Kidney (tissue), 13 donors: ENCODE measurements at regions not wholly inside any gene's neighbourhood (a gene's known extent, or its start where the extent isn't known, plus 50 kb on each side); places are given as distances from the start of the nearest gene placed in this dataset.

Experiments
- DNase-seq, 5 donors: peaks; one replicate each; pipeline ENCODE4 v3.0.0-alpha.2; 2013 to 2020
- FAIRE-seq: peaks from 2 replicates; lab custom pipeline; 2012; peaks lifted over from hg19 to GRCh38; lab: Jason Lieb, UNC
- H3K27ac ChIP-seq, 2 donors: one replicate each; pipeline ENCODE4 v1.7.0; 2013; ENCODE audit warnings: low read depth in 2 of 2, low read length in 2 of 2, inconsistent platforms in 1 of 2
- H3K27me3 ChIP-seq: one replicate; pipeline ENCODE4 v1.7.1; 2013; ENCODE audit warnings: low read length, inconsistent platforms; ENCODE audit not compliant: control insufficient read depth, insufficient read depth
- H3K36me3 ChIP-seq, 3 donors: one replicate each; pipeline versions ENCODE4 v1.7.0 to v1.7.1; 2013; ENCODE audit warnings: low read length in 3 of 3, control low read depth in 1 of 3, inconsistent platforms in 1 of 3; ENCODE audit not compliant: insufficient read depth in 3 of 3, control insufficient read depth in 2 of 3
- H3K4me1 ChIP-seq, 3 donors: one replicate each; pipeline versions ENCODE4 v1.7.0 to v1.7.1; 2013; ENCODE audit warnings: low read length in 3 of 3, inconsistent platforms in 1 of 3, low read depth in 1 of 3; ENCODE audit not compliant: control insufficient read depth in 2 of 3, insufficient read depth in 2 of 3
- H3K4me3 ChIP-seq, 3 donors: one replicate each; pipeline versions ENCODE4 v1.7.0 to v1.8.1; 2013; ENCODE audit warnings: low read length in 3 of 3, control low read depth in 1 of 3, inconsistent platforms in 1 of 3
- H3K9ac ChIP-seq, 3 donors: one replicate each; pipeline versions ENCODE4 v1.7.0 to v1.7.1; 2013; ENCODE audit warnings: low read length in 3 of 3, control low read depth in 1 of 3, inconsistent platforms in 1 of 3
- H3K9me3 ChIP-seq, 3 donors: one replicate each; pipeline versions ENCODE4 v1.7.0 to v1.7.1; 2013; ENCODE audit warnings: low read length in 3 of 3, control low read depth in 1 of 3, inconsistent platforms in 1 of 3; ENCODE audit not compliant: control insufficient read depth in 2 of 3, insufficient read depth in 1 of 3
- intact Hi-C: fragments of 100-400 bp; cut with DNase I; formaldehyde crosslinking; loops from one replicate; pipeline ENCODE4 v1.11.1; 2022
- TF ChIP-seq, protein P1 (sequence below): IDR thresholded peaks from 3 replicates; pipeline ENCODE4 v1.5.1; 2012; ENCODE audit warnings: mild to moderate bottlenecking, moderate library complexity, borderline replicate concordance; ENCODE audit not compliant: insufficient read depth; ENCODE audit errors: extremely low read depth
- donor health status: control.
- donor health status: control.
- donor health status: control.
- donor health status: control.
- donor health status: control.
- donor health status: DM: yes; HTN: yes; CAD: no.
- donor health status: Normal renal cell carcinoma (clear cell type).

DNA sequence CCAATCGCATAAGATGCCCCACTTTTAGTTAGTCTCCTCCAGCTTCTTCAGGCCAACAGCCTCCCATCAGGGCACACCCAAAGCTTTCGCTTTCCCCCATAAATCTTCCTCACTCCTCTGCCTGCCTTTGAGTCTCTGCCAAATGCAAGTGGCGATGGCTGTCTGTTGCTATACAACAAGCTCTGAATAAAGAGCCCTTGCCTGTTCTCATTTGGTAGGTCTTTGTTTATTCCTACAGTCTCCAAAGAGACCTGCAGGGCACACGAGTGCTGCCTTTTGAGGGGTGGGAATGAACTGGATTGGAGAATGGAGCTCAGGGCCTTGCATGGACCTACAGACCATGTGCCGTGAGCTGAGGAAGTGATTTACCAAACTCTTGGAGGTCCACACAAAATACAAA is 52.2 kb upstream of the SOD3 start:
- FAIRE-seq (no peak), DNase-seq (no peak)
- Histone ChIP-seq H3K4me1 (no peaks in the 10 kb centered on the region), H3K9me3 (no peaks in the 10 kb centered on the region), H3K27me3 (no peaks in the 10 kb centered on the region), H3K27ac (no peak overlapping the region), H3K9ac (no peak overlapping the region), H3K4me3 (no peak overlapping the region), H3K36me3 (no peaks in the 10 kb centered on the region)
- TF ChIP-seq, protein P1, sequence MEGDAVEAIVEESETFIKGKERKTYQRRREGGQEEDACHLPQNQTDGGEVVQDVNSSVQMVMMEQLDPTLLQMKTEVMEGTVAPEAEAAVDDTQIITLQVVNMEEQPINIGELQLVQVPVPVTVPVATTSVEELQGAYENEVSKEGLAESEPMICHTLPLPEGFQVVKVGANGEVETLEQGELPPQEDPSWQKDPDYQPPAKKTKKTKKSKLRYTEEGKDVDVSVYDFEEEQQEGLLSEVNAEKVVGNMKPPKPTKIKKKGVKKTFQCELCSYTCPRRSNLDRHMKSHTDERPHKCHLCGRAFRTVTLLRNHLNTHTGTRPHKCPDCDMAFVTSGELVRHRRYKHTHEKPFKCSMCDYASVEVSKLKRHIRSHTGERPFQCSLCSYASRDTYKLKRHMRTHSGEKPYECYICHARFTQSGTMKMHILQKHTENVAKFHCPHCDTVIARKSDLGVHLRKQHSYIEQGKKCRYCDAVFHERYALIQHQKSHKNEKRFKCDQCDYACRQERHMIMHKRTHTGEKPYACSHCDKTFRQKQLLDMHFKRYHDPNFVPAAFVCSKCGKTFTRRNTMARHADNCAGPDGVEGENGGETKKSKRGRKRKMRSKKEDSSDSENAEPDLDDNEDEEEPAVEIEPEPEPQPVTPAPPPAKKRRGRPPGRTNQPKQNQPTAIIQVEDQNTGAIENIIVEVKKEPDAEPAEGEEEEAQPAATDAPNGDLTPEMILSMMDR = no peak
- intact Hi-C loops = no loop called here

GRCh38 chr4:24743927-24744326 is 51.4 kb upstream of the SOD3 start:
- Histone ChIP-seq H3K27ac (no peak overlapping the region), H3K4me3 (no peak overlapping the region), H3K36me3 (no peaks in the 10 kb centered on the region), H3K9me3 (no peaks in the 10 kb centered on the region), H3K4me1 (no peaks in the 10 kb centered on the region), H3K27me3 (no peaks in the 10 kb centered on the region), H3K9ac (no peak overlapping the region)
- TF ChIP-seq, protein P1 = no peak
- intact Hi-C loops = no loop called here
- DNase-seq = peak in 2 of 5 donors; percentile 26 to 29
- FAIRE-seq = no peak

GRCh38 chr4:24745172-24745895 is 50.0 kb upstream of the SOD3 start:
- DNase-seq (no peak), FAIRE-seq (no peak)
- H3K36me3 ChIP-seq = no peaks in the 10 kb centered on the region
- H3K4me3 ChIP-seq = no peak overlapping the region
- no peak overlapping the region for H3K27ac ChIP-seq
- H3K9me3 ChIP-seq = no peaks in the 10 kb centered on the region
- no peak overlapping the region for H3K9ac ChIP-seq
- TF ChIP-seq, protein P1 = no peak
- no peaks in the 10 kb centered on the region for H3K4me1 ChIP-seq
- intact Hi-C loops = no loop called here
- no peaks in the 10 kb centered on the region for H3K27me3 ChIP-seq
